ENCODE measurements at regions not wholly inside any gene's neighbourhood (a gene's known extent, or its start where the extent isn't known, plus 50 kb on each side); places are given as distances from the start of the nearest gene placed in this dataset.

GRCh38 chr3:87494264-87494663, 217.9 kb upstream of the POU1F1 start:
- H3K4me3 Mint-ChIP-seq = no peak overlapping the region

More at GRCh38 chr3:87494264-87494663, 217.9 kb upstream of the POU1F1 start:
- no peaks in the 10 kb centered on the region for H3K9me3 ChIP-seq (ENCODE audit: control insufficient read depth, low read depth, low read length)
- no peak overlapping the region for H3K27ac ChIP-seq (ENCODE audit: insufficient read length, low read depth, low read length)
- H4K8ac ChIP-seq (replicated peaks; ENCODE audit: insufficient read length, low read depth, low read length) = no peak overlapping the region
- no peaks in the 10 kb centered on the region for H3K79me2 ChIP-seq (ENCODE audit: insufficient read depth, low read length)
- H3K4me1 Mint-ChIP-seq = no peaks in the 10 kb centered on the region
- no peak overlapping the region for H3K27ac Mint-ChIP-seq
- no peak overlapping the region for H3K4me2 ChIP-seq (ENCODE audit: insufficient read depth, insufficient read length, low read length)
- no peak overlapping the region for H3K14ac ChIP-seq (ENCODE audit: insufficient read depth, low read length)
- H3K27me3 ChIP-seq (ENCODE audit: insufficient read depth, low read length) = no peaks in the 10 kb centered on the region
- no peak overlapping the region for H2BK20ac ChIP-seq (ENCODE audit: low read depth, low read length, poor library complexity, severe bottlenecking)
- H3T11ph ChIP-seq (ENCODE audit: low read length) = no peak overlapping the region
- H3K9ac ChIP-seq (ENCODE audit: extremely low read depth, insufficient read length, low read length) = no peak overlapping the region
- no peak overlapping the region for H2BK15ac ChIP-seq (ENCODE audit: low read depth, low read length)
- H3K36me3 Mint-ChIP-seq (ENCODE audit: insufficient read depth in 1 of 3, low read depth in 3 of 3) = no peaks in the 10 kb centered on the region
- no peaks in the 10 kb centered on the region for H3K23me2 ChIP-seq (ENCODE audit: insufficient read length, low read depth, low read length, poor library complexity, severe bottlenecking)
- H3K9me3 Mint-ChIP-seq = no peaks in the 10 kb centered on the region
- no peak overlapping the region for H3K18ac ChIP-seq (ENCODE audit: insufficient read length, low read depth, low read length)
- H4K5ac ChIP-seq (ENCODE audit: insufficient read length, low read depth, low read length) = no peak overlapping the region
- no peak overlapping the region for H2AFZ ChIP-seq (ENCODE audit: low read length)
- H2BK12ac ChIP-seq (ENCODE audit: insufficient read length, low read depth, low read length) = no peak overlapping the region
- TF ChIP-seq, protein P1, sequence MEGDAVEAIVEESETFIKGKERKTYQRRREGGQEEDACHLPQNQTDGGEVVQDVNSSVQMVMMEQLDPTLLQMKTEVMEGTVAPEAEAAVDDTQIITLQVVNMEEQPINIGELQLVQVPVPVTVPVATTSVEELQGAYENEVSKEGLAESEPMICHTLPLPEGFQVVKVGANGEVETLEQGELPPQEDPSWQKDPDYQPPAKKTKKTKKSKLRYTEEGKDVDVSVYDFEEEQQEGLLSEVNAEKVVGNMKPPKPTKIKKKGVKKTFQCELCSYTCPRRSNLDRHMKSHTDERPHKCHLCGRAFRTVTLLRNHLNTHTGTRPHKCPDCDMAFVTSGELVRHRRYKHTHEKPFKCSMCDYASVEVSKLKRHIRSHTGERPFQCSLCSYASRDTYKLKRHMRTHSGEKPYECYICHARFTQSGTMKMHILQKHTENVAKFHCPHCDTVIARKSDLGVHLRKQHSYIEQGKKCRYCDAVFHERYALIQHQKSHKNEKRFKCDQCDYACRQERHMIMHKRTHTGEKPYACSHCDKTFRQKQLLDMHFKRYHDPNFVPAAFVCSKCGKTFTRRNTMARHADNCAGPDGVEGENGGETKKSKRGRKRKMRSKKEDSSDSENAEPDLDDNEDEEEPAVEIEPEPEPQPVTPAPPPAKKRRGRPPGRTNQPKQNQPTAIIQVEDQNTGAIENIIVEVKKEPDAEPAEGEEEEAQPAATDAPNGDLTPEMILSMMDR (conservative IDR thresholded peaks at IDR 0.05) = no peak
- H2BK5ac ChIP-seq (ENCODE audit: insufficient read length, low read length) = no peak overlapping the region
- H3K4me1 ChIP-seq (ENCODE audit: insufficient read depth, low read length) = no peaks in the 10 kb centered on the region
- no peak overlapping the region for H2AK5ac ChIP-seq (ENCODE audit: insufficient read length, low read length)
- no peak overlapping the region for H3K23ac ChIP-seq (ENCODE audit: insufficient read length, low read depth, low read length)
- DNase-seq = no peak
- WGBS (ENCODE audit: extremely low coverage, insufficient read length, low lambda C conversion rate) = no CpG with 5 or more reads among the region's 1 CpG
- H2BK120ac ChIP-seq (ENCODE audit: low read depth, low read length, poor library complexity, severe bottlenecking) = no peak overlapping the region
- no peaks in the 10 kb centered on the region for H3K79me1 ChIP-seq (ENCODE audit: insufficient read depth, low read depth, low read length, poor library complexity, severe bottlenecking)
- H4K91ac ChIP-seq (ENCODE audit: insufficient read length, low read depth, low read length) = no peak overlapping the region
- no peaks in the 10 kb centered on the region for H3K27me3 Mint-ChIP-seq (ENCODE audit: low read depth)
- H3K56ac ChIP-seq (ENCODE audit: insufficient read length, low read depth, low read length) = no peak overlapping the region
- no peak overlapping the region for H3K4ac ChIP-seq (ENCODE audit: low read depth, low read length)
- no peaks in the 10 kb centered on the region for H4K20me1 ChIP-seq (ENCODE audit: control insufficient read depth, insufficient read depth, insufficient read length)

Data from H9 (cell line).